ENCODE measurements at regions not wholly inside any gene's neighbourhood (a gene's known extent, or its start where the extent isn't known, plus 50 kb on each side); places are given as distances from the start of the nearest gene placed in this dataset.

- intact Hi-C loops (cut with micrococcal nuclease), result no loop called here
- Histone ChIP-seq H3K4me1 (ENCODE audit: insufficient read depth, low read length) (no peaks in the 10 kb centered on the region), H3K27me3 (ENCODE audit: insufficient read depth, low read length) (no peaks in the 10 kb centered on the region), H3K9me3 (ENCODE audit: control insufficient read depth in 1 of 2, low read length in 2 of 2) (no peaks in the 10 kb centered on the region), H3K36me3 (ENCODE audit: insufficient read depth, low read length) (no peaks in the 10 kb centered on the region), H3K27ac (ENCODE audit: low read depth, low read length) (no peak overlapping the region), H3K4me3 (ENCODE audit: low read length in 2 of 2) (no peak overlapping the region)
- ChIA-PET CTCF (ENCODE audit: partially characterized antibody) (no interaction called here), POLR2A (ENCODE audit: partially characterized antibody) (no interaction called here)
- H3K9me3 Mint-ChIP-seq, result peaks cover 2 to 13% (median 7%) of the 10 kb centered on the region in 8 donors
- no peaks in the 10 kb centered on the region for H3K4me1 Mint-ChIP-seq
- no peaks in the 10 kb centered on the region for H3K27me3 Mint-ChIP-seq
- no peak overlapping the region for H3K27ac Mint-ChIP-seq
- no peaks in the 10 kb centered on the region for H3K36me3 Mint-ChIP-seq
- no peak for DNase-seq
- H3K4me3 Mint-ChIP-seq, result no peak overlapping the region
Measured at GRCh38 chr9:119634006-119634405, 264.8 kb upstream of the BRINP1 start.

- Histone ChIP-seq H3K4me3 (ENCODE audit: low read length in 2 of 2) (no peak overlapping the region), H3K9me3 (ENCODE audit: control insufficient read depth in 1 of 2, low read length in 2 of 2) (no peaks in the 10 kb centered on the region), H3K27ac (ENCODE audit: low read depth, low read length) (no peak overlapping the region), H3K36me3 (ENCODE audit: insufficient read depth, low read length) (no peaks in the 10 kb centered on the region), H3K27me3 (ENCODE audit: insufficient read depth, low read length) (no peaks in the 10 kb centered on the region), H3K4me1 (ENCODE audit: insufficient read depth, low read length) (no peaks in the 10 kb centered on the region)
- Mint-ChIP-seq H3K27ac (no peak overlapping the region), H3K4me3 (no peak overlapping the region), H3K27me3 (no peaks in the 10 kb centered on the region), H3K36me3 (no peaks in the 10 kb centered on the region), H3K4me1 (no peaks in the 10 kb centered on the region), H3K9me3 (peaks cover 0 to 13% (median 5%) of the 10 kb centered on the region in 8 donors)
- DNase-seq, result no peak
- intact Hi-C loops (cut with micrococcal nuclease), result no loop called here
- ChIA-PET POLR2A (ENCODE audit: partially characterized antibody) (no interaction called here), CTCF (ENCODE audit: partially characterized antibody) (no interaction called here)
Measured at GRCh38 chr9:119611565-119611964, 242.3 kb upstream of the BRINP1 start.

- peak overlapping the region in 1 of 8 donors; percentile 64 for H3K4me3 Mint-ChIP-seq
- CTCF ChIA-PET (ENCODE audit: partially characterized antibody), result no interaction called here
Measured at GRCh38 chr9:119609277-119609971, 240.2 kb upstream of the BRINP1 start.

GRCh38 chr9:119601632-119602031, 232.4 kb upstream of the BRINP1 start:
- Histone ChIP-seq H3K9me3 (ENCODE audit: control insufficient read depth in 1 of 2, low read length in 2 of 2) (no peaks in the 10 kb centered on the region), H3K27me3 (ENCODE audit: insufficient read depth, low read length) (no peaks in the 10 kb centered on the region), H3K4me1 (ENCODE audit: insufficient read depth, low read length) (no peaks in the 10 kb centered on the region), H3K36me3 (ENCODE audit: insufficient read depth, low read length) (no peaks in the 10 kb centered on the region), H3K4me3 (ENCODE audit: low read length in 2 of 2) (no peak overlapping the region), H3K27ac (ENCODE audit: low read depth, low read length) (no peak overlapping the region)
- Mint-ChIP-seq H3K9me3 (peaks cover 0 to 7% (median 5%) of the 10 kb centered on the region in 8 donors), H3K4me1 (no peaks in the 10 kb centered on the region), H3K27me3 (no peaks in the 10 kb centered on the region), H3K27ac (no peak overlapping the region), H3K36me3 (no peaks in the 10 kb centered on the region), H3K4me3 (no peak overlapping the region)
- ChIA-PET POLR2A (ENCODE audit: partially characterized antibody) (no interaction called here), CTCF (ENCODE audit: partially characterized antibody) (no interaction called here)
- intact Hi-C loops (cut with micrococcal nuclease), result no loop called here
- no peak for DNase-seq

More at GRCh38 chr9:119609277-119609971, 240.2 kb upstream of the BRINP1 start:
- no peaks in the 10 kb centered on the region for H3K27me3 Mint-ChIP-seq
- Histone ChIP-seq H3K27ac (ENCODE audit: low read depth, low read length) (no peak overlapping the region), H3K9me3 (ENCODE audit: control insufficient read depth in 1 of 2, low read length in 2 of 2) (no peaks in the 10 kb centered on the region), H3K4me1 (ENCODE audit: insufficient read depth, low read length) (no peaks in the 10 kb centered on the region), H3K36me3 (ENCODE audit: insufficient read depth, low read length) (no peaks in the 10 kb centered on the region), H3K4me3 (ENCODE audit: low read length in 2 of 2) (no peak overlapping the region), H3K27me3 (ENCODE audit: insufficient read depth, low read length) (no peaks in the 10 kb centered on the region)
- peaks cover 0 to 13% (median 7%) of the 10 kb centered on the region in 8 donors for H3K9me3 Mint-ChIP-seq
- no peak for DNase-seq
- no peaks in the 10 kb centered on the region for H3K4me1 Mint-ChIP-seq
- no peaks in the 10 kb centered on the region for H3K36me3 Mint-ChIP-seq
- intact Hi-C loops (cut with micrococcal nuclease), result no loop called here
- no peak overlapping the region for H3K27ac Mint-ChIP-seq
- POLR2A ChIA-PET (ENCODE audit: partially characterized antibody), result no interaction called here

GRCh38 chr9:119597499-119597898, 228.3 kb upstream of the BRINP1 start:
- Histone ChIP-seq H3K4me1 (ENCODE audit: insufficient read depth, low read length) (no peaks in the 10 kb centered on the region), H3K9me3 (ENCODE audit: control insufficient read depth in 1 of 2, low read length in 2 of 2) (no peaks in the 10 kb centered on the region), H3K27ac (ENCODE audit: low read depth, low read length) (no peak overlapping the region), H3K4me3 (ENCODE audit: low read length in 2 of 2) (no peak overlapping the region), H3K36me3 (ENCODE audit: insufficient read depth, low read length) (no peaks in the 10 kb centered on the region), H3K27me3 (ENCODE audit: insufficient read depth, low read length) (no peaks in the 10 kb centered on the region)
- H3K27me3 Mint-ChIP-seq, result no peaks in the 10 kb centered on the region
- no peaks in the 10 kb centered on the region for H3K4me1 Mint-ChIP-seq
- DNase-seq, result no peak
- CTCF ChIA-PET (ENCODE audit: partially characterized antibody), result no interaction called here
- no peak overlapping the region for H3K27ac Mint-ChIP-seq
- intact Hi-C loops (cut with micrococcal nuclease), result no loop called here
- POLR2A ChIA-PET (ENCODE audit: partially characterized antibody), result no interaction called here
- H3K36me3 Mint-ChIP-seq, result no peaks in the 10 kb centered on the region
- no peak overlapping the region for H3K4me3 Mint-ChIP-seq
- peaks cover 0 to 7% (median 3%) of the 10 kb centered on the region in 8 donors for H3K9me3 Mint-ChIP-seq

GRCh38 chr9:119596703-119597102, 227.5 kb upstream of the BRINP1 start:
- POLR2A ChIA-PET (ENCODE audit: partially characterized antibody), result no interaction called here
- Mint-ChIP-seq H3K27ac (no peak overlapping the region), H3K27me3 (no peaks in the 10 kb centered on the region), H3K36me3 (no peaks in the 10 kb centered on the region), H3K4me1 (no peaks in the 10 kb centered on the region), H3K9me3 (peaks cover 0 to 8% (median 3%) of the 10 kb centered on the region in 8 donors), H3K4me3 (no peak overlapping the region)
- CTCF ChIA-PET (ENCODE audit: partially characterized antibody), result no interaction called here
- Histone ChIP-seq H3K36me3 (ENCODE audit: insufficient read depth, low read length) (no peaks in the 10 kb centered on the region), H3K4me3 (ENCODE audit: low read length in 2 of 2) (no peak overlapping the region), H3K27me3 (ENCODE audit: insufficient read depth, low read length) (no peaks in the 10 kb centered on the region), H3K4me1 (ENCODE audit: insufficient read depth, low read length) (no peaks in the 10 kb centered on the region), H3K27ac (ENCODE audit: low read depth, low read length) (no peak overlapping the region), H3K9me3 (ENCODE audit: control insufficient read depth in 1 of 2, low read length in 2 of 2) (no peaks in the 10 kb centered on the region)
- intact Hi-C loops (cut with micrococcal nuclease), result no loop called here
- no peak for DNase-seq

GRCh38 chr9:119588874-119589744, 219.9 kb upstream of the BRINP1 start:
- ChIA-PET CTCF (ENCODE audit: partially characterized antibody) (no interaction called here), POLR2A (ENCODE audit: partially characterized antibody) (no interaction called here)
- Histone ChIP-seq H3K27ac (ENCODE audit: low read depth, low read length) (no peak overlapping the region), H3K4me1 (ENCODE audit: insufficient read depth, low read length) (no peaks in the 10 kb centered on the region), H3K27me3 (ENCODE audit: insufficient read depth, low read length) (no peaks in the 10 kb centered on the region), H3K4me3 (ENCODE audit: low read length in 2 of 2) (no peak overlapping the region), H3K9me3 (ENCODE audit: control insufficient read depth in 1 of 2, low read length in 2 of 2) (peaks cover 0 to 3% of the 10 kb centered on the region in 2 donors), H3K36me3 (ENCODE audit: insufficient read depth, low read length) (no peaks in the 10 kb centered on the region)
- no peak for DNase-seq
- no peak overlapping the region for H3K27ac Mint-ChIP-seq
- no peaks in the 10 kb centered on the region for H3K4me1 Mint-ChIP-seq
- H3K27me3 Mint-ChIP-seq, result no peaks in the 10 kb centered on the region
- H3K36me3 Mint-ChIP-seq, result no peaks in the 10 kb centered on the region
- intact Hi-C loops (cut with micrococcal nuclease), result no loop called here
- H3K4me3 Mint-ChIP-seq, result no peak overlapping the region
- H3K9me3 Mint-ChIP-seq, result peaks cover 0 to 12% (median 4%) of the 10 kb centered on the region in 8 donors
